ENCODE measurements at regions not wholly inside any gene's neighbourhood (a gene's known extent, or its start where the extent isn't known, plus 50 kb on each side); places are given as distances from the start of the nearest gene placed in this dataset.
A peak's percentile ranks its signal among the peaks of the same experiment; 100 is the strongest.

DNA sequence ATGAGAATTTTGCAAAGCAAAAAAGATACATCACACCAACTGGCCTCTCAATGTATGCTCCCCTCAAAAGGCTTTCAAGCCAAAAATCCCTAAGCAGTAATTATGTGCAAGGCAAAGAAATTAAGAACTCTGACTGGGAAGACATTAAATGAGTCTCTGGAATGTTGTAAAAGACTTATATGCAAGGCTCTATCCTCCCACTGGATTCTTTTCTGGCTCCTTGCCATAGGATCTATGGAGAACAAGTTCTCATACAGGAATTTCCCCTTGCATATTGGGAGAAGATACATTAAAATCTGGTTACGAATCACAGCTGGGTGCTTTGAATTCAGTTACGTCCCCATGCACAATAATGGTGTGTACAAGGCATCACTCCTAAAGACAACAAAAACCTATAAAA lies 73.4 kb upstream of the ATL2 start:
- no peaks in the 10 kb centered on the region for H3K27me3 ChIP-seq
- no peak overlapping the region for H3K4me3 ChIP-seq (replicated peaks in 1 of 3)
- no peak for TF ChIP-seq POLR2A (IDR thresholded peaks at IDR 0.05)
- TF ChIP-seq, protein P1, sequence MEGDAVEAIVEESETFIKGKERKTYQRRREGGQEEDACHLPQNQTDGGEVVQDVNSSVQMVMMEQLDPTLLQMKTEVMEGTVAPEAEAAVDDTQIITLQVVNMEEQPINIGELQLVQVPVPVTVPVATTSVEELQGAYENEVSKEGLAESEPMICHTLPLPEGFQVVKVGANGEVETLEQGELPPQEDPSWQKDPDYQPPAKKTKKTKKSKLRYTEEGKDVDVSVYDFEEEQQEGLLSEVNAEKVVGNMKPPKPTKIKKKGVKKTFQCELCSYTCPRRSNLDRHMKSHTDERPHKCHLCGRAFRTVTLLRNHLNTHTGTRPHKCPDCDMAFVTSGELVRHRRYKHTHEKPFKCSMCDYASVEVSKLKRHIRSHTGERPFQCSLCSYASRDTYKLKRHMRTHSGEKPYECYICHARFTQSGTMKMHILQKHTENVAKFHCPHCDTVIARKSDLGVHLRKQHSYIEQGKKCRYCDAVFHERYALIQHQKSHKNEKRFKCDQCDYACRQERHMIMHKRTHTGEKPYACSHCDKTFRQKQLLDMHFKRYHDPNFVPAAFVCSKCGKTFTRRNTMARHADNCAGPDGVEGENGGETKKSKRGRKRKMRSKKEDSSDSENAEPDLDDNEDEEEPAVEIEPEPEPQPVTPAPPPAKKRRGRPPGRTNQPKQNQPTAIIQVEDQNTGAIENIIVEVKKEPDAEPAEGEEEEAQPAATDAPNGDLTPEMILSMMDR (IDR thresholded peaks at IDR 0.05): no peak
- 76 to 87% methylated on average over 2 of the region's 2 CpGs for WGBS, 2 donors
- intact Hi-C loops (cut with DNase I): no loop called here
- H3K36me3 ChIP-seq: no peaks in the 10 kb centered on the region
- no peak for DNase-seq
- peaks cover 12 to 22% of the 10 kb centered on the region in 2 donors for H3K4me1 ChIP-seq
- no peaks in the 10 kb centered on the region for H3K9me3 ChIP-seq
- H3K27ac ChIP-seq: no peak overlapping the region

DNA sequence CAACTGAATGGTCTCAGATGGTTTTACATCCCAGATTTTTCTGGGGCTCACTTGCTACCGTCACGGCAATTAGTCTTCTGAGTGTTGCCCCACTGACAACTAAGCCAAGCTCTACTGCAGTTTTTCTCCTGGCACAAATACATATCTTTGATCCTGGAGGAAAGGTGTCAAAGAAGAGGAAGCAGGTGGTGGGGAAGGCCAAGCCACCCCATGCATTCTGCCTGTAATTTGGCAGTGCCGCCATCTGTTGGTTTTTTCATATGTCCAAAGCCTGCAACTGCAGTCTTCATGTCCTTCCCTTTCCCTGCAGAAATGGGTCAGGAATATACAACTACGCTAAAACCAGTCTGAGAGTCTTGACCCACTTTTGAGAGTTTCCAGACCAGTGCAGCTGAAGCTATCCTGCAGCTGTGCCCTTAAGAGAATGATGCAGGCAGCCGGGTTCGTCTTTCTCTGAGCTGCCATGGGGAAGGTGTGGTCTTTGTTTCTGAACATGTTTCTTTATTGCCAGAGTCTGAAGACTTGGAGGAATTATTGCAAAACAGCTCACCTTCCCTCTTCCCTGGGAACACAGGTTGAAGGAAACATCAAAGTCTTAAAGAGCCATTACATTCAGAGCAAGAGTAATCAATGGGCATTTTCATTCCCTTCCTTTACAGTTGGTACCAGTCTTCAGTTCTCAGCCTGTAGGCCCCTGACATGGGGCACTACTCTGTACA lies 71.8 kb upstream of the ATL2 start:
- intact Hi-C loops (cut with DNase I): no loop called here
- 48 to 65% methylated on average over 6 of the region's 6 CpGs for WGBS, 2 donors
- H3K9me3 ChIP-seq: no peaks in the 10 kb centered on the region
- no peaks in the 10 kb centered on the region for H3K36me3 ChIP-seq
- peaks cover 20 to 30% of the 10 kb centered on the region in 2 donors for H3K4me1 ChIP-seq
- no peaks in the 10 kb centered on the region for H3K27me3 ChIP-seq
- DNase-seq: peak in 1 of 2 donors; percentile 40
- peak overlapping the region in 1 of 3 donors; percentile 15 for H3K27ac ChIP-seq
- no peak overlapping the region for H3K4me3 ChIP-seq (replicated peaks in 1 of 3)
- no peak for TF ChIP-seq POLR2A (IDR thresholded peaks at IDR 0.05)
- TF ChIP-seq, protein P1 (IDR thresholded peaks at IDR 0.05): no peak

DNA sequence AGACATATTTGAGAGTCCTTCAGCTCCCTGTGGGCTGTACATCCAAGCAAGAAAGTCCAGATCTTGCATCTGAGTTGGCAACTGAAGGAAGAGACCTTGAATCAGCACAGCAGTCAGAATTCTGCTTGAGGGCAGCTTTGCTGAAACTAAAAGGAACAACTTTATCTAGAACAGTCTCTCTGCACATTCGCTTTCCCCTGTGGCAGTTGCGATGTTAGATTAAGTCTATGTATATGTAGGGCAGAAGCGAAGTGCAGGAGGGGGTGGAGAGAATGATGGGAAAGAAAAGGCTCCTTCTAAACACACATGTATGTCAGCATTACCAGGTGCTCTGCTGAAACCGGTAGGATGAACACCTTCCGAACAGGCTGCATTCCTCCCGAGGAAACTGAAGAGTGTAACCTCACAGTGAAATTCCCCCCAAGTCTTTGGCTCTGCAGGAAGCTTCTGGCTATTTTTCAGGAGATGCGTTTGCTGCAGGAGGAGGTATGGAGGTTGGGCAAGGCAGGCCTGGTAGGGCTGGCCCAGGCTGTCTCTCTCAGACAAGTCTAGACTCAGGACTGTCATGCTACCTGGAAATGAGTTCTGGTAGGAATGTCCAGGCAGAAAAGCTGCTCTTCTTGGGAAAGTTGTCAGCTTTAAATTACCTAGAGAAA lies 70.0 kb upstream of the ATL2 start:
- 50 to 53% methylated on average over 7 of the region's 7 CpGs for WGBS, 2 donors
- DNase-seq: peak; percentile 32 to 45
- intact Hi-C loops (cut with DNase I): no loop called here
- TF ChIP-seq, protein P1 (IDR thresholded peaks at IDR 0.05): no peak
- TF ChIP-seq POLR2A (IDR thresholded peaks at IDR 0.05): no peak
- Histone ChIP-seq H3K27me3 (no peaks in the 10 kb centered on the region), H3K9me3 (no peaks in the 10 kb centered on the region), H3K4me1 (peaks cover 36 to 48% of the 10 kb centered on the region in 2 donors), H3K36me3 (no peaks in the 10 kb centered on the region), H3K27ac (peak overlapping the region in 2 of 3 donors; percentile 27 to 29), H3K4me3 (replicated peaks in 1 of 3) (no peak overlapping the region)

DNA sequence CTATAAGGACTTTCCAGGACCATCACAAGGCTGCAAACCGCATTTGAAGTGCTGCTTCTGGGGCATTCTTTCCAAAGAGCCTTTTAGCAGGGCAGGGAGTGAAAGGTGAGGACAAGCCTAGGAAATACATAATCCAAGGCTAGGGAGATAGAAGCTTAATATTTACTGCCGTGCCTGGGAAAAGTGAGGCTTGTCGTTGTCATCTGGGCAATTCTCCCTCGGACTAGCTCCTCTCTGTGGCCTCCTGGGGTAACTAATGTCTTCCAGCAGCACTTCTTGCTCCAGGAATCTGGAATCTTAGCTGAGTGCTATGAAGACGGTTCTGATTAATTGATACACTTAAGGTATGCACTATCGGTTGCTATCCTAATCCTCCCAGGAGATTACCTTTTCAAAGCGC lies 69.3 kb upstream of the ATL2 start:
- intact Hi-C loops (cut with DNase I): no loop called here
- no peaks in the 10 kb centered on the region for H3K36me3 ChIP-seq
- H3K27me3 ChIP-seq: no peaks in the 10 kb centered on the region
- H3K27ac ChIP-seq: peak overlapping the region in 1 of 3 donors; percentile 29
- 57% methylated on average over 7 of the region's 7 CpGs for WGBS, 2 donors
- peaks cover 42 to 54% of the 10 kb centered on the region in 2 donors for H3K4me1 ChIP-seq
- TF ChIP-seq, protein P1 (IDR thresholded peaks at IDR 0.05): peak in 2 of 6 experiments; percentile 12 to 15
- no peak for TF ChIP-seq POLR2A (IDR thresholded peaks at IDR 0.05)
- DNase-seq: no peak
- no peaks in the 10 kb centered on the region for H3K9me3 ChIP-seq
- no peak overlapping the region for H3K4me3 ChIP-seq (replicated peaks in 1 of 3)

DNA sequence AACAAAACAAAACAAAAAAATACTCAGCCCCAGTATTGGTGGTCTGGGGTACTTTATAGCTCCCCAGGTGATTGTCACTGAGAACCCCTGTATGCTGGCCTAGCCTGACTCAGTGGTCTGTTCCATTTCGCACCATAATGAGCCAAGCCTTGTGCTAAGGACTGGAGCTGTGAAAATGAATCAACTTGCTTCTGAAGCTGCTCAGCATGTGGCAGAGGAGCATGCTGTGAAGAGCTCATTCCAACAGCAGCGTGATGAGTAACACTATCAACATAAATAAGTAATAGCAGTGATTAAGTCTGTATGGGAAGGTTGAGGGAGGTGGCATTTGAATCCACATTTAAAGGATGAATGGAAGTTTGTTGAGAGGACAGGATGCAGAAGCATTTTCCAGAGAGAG lies 67.2 kb upstream of the ATL2 start:
- intact Hi-C loops (cut with DNase I): no loop called here
- no peak for TF ChIP-seq POLR2A (IDR thresholded peaks at IDR 0.05)
- TF ChIP-seq, protein P1 (IDR thresholded peaks at IDR 0.05): no peak
- no peak for DNase-seq
- 65% methylated on average over 2 of the region's 2 CpGs for WGBS, 2 donors
- Histone ChIP-seq H3K27me3 (no peaks in the 10 kb centered on the region), H3K36me3 (no peaks in the 10 kb centered on the region), H3K4me3 (replicated peaks in 1 of 3) (no peak overlapping the region), H3K9me3 (no peaks in the 10 kb centered on the region), H3K27ac (peak overlapping the region; percentile 60 to 84 (median 77)), H3K4me1 (peaks cover 58 to 75% of the 10 kb centered on the region in 2 donors)

Data from thyroid gland (tissue), 4 donors.